Ascending aorta (tissue), 2 donors: ENCODE measurements at regions not wholly inside any gene's neighbourhood (a gene's known extent, or its start where the extent isn't known, plus 50 kb on each side); places are given as distances from the start of the nearest gene placed in this dataset.

Experiments
- DNase-seq, 2 donors: peaks; one replicate each; pipeline ENCODE4 v3.0.0-alpha.2; 2019; ENCODE audit warnings: low spot score in 2 of 2
- H3K27ac ChIP-seq, 2 donors: fragments of 200-600 bp; sonication (generic); one replicate each; pipeline ENCODE4 v1.5.1; 2016 to 2017; ENCODE audit warnings: mild to moderate bottlenecking in 1 of 2
- H3K27me3 ChIP-seq: fragments of 200-600 bp; sonication (generic); one replicate; pipeline ENCODE4 v1.5.1; 2017
- H3K36me3 ChIP-seq, 2 donors: fragments of 200-600 bp; sonication (generic); one replicate each; pipeline ENCODE4 v1.5.1; 2016
- H3K4me1 ChIP-seq, 2 donors: fragments of 200-600 bp; sonication (generic); one replicate each; pipeline ENCODE4 v1.5.1; 2016 to 2017; ENCODE audit warnings: mild to moderate bottlenecking in 1 of 2
- H3K4me3 ChIP-seq, 2 donors: fragments of 200-600 bp; sonication (generic); one replicate each; pipeline ENCODE4 v1.5.1; 2016 to 2017; ENCODE audit warnings: mild to moderate bottlenecking in 1 of 2
- H3K9me3 ChIP-seq, 2 donors: fragments of 200-600 bp; sonication (generic); one replicate each; pipeline ENCODE4 v1.5.1; 2016
- CTCF ChIP-seq, 3 experiments: fragments of 200-600 bp in 2 of 3; fragments of 450-650 bp in 1 of 3; sonication (generic) in 2 of 3; IDR thresholded peaks; one replicate each; pipeline ENCODE4 v1.5.1; 2016 to 2019; ENCODE audit warnings: antibody characterized with exemption in 3 of 3, mild to moderate bottlenecking in 1 of 3, moderate library complexity in 1 of 3
- intact Hi-C: fragments of 100-400 bp; cut with DNase I; formaldehyde crosslinking; loops from one replicate; pipeline ENCODE4 v1.15.1; 2023

- no peak overlapping the region for H3K27ac ChIP-seq
- no peak for DNase-seq
- intact Hi-C loops, result no loop called here
- H3K36me3 ChIP-seq, result no peaks in the 10 kb centered on the region
- H3K4me3 ChIP-seq, result no peak overlapping the region
- no peaks in the 10 kb centered on the region for H3K27me3 ChIP-seq
- TF ChIP-seq CTCF (IDR thresholded peaks at IDR 0.05), result no peak
- no peaks in the 10 kb centered on the region for H3K9me3 ChIP-seq
- H3K4me1 ChIP-seq, result no peaks in the 10 kb centered on the region
Observed at GRCh38 chr1:58158016-58158415, 388.5 kb downstream of the OMA1 start.

- no peak for DNase-seq
- no peak for TF ChIP-seq CTCF (IDR thresholded peaks at IDR 0.05)
- no peak overlapping the region for H3K4me3 ChIP-seq
- no peaks in the 10 kb centered on the region for H3K9me3 ChIP-seq
- H3K4me1 ChIP-seq, result no peaks in the 10 kb centered on the region
- intact Hi-C loops, result no loop called here
- no peaks in the 10 kb centered on the region for H3K27me3 ChIP-seq
- no peak overlapping the region for H3K27ac ChIP-seq
- H3K36me3 ChIP-seq, result no peaks in the 10 kb centered on the region
Observed at GRCh38 chr1:58157256-58157655, 389.3 kb downstream of the OMA1 start.

- Histone ChIP-seq H3K27me3 (no peaks in the 10 kb centered on the region), H3K36me3 (no peaks in the 10 kb centered on the region), H3K9me3 (no peaks in the 10 kb centered on the region), H3K4me3 (no peak overlapping the region), H3K4me1 (no peaks in the 10 kb centered on the region), H3K27ac (no peak overlapping the region)
- intact Hi-C loops, result no loop called here
- TF ChIP-seq CTCF (IDR thresholded peaks at IDR 0.05), result no peak
- no peak for DNase-seq
Observed at GRCh38 chr1:58156831-58157230, 389.7 kb downstream of the OMA1 start.

- DNase-seq, result no peak
- Histone ChIP-seq H3K9me3 (no peaks in the 10 kb centered on the region), H3K27ac (no peak overlapping the region), H3K4me3 (no peak overlapping the region), H3K36me3 (no peaks in the 10 kb centered on the region), H3K27me3 (no peaks in the 10 kb centered on the region), H3K4me1 (no peaks in the 10 kb centered on the region)
- intact Hi-C loops, result no loop called here
- TF ChIP-seq CTCF (IDR thresholded peaks at IDR 0.05), result no peak
Observed at GRCh38 chr1:58156124-58156468, 390.4 kb downstream of the OMA1 start.

- H3K27ac ChIP-seq, result no peak overlapping the region
- H3K4me1 ChIP-seq, result no peaks in the 10 kb centered on the region
- no peaks in the 10 kb centered on the region for H3K27me3 ChIP-seq
- H3K9me3 ChIP-seq, result no peaks in the 10 kb centered on the region
- TF ChIP-seq CTCF (IDR thresholded peaks at IDR 0.05), result no peak
- no peak overlapping the region for H3K4me3 ChIP-seq
- DNase-seq, result no peak
- H3K36me3 ChIP-seq, result no peaks in the 10 kb centered on the region
- intact Hi-C loops, result no loop called here
Observed at GRCh38 chr1:58155418-58156123, 391.0 kb downstream of the OMA1 start.

- Histone ChIP-seq H3K4me3 (no peak overlapping the region), H3K27ac (no peak overlapping the region), H3K27me3 (no peaks in the 10 kb centered on the region), H3K4me1 (no peaks in the 10 kb centered on the region), H3K9me3 (no peaks in the 10 kb centered on the region), H3K36me3 (no peaks in the 10 kb centered on the region)
- intact Hi-C loops, result no loop called here
- DNase-seq, result no peak
- TF ChIP-seq CTCF (IDR thresholded peaks at IDR 0.05), result no peak
Observed at GRCh38 chr1:58154256-58154655, 392.3 kb downstream of the OMA1 start.
